ENCODE measurements at regions not wholly inside any gene's neighbourhood (a gene's known extent, or its start where the extent isn't known, plus 50 kb on each side); places are given as distances from the start of the nearest gene placed in this dataset.

DNA sequence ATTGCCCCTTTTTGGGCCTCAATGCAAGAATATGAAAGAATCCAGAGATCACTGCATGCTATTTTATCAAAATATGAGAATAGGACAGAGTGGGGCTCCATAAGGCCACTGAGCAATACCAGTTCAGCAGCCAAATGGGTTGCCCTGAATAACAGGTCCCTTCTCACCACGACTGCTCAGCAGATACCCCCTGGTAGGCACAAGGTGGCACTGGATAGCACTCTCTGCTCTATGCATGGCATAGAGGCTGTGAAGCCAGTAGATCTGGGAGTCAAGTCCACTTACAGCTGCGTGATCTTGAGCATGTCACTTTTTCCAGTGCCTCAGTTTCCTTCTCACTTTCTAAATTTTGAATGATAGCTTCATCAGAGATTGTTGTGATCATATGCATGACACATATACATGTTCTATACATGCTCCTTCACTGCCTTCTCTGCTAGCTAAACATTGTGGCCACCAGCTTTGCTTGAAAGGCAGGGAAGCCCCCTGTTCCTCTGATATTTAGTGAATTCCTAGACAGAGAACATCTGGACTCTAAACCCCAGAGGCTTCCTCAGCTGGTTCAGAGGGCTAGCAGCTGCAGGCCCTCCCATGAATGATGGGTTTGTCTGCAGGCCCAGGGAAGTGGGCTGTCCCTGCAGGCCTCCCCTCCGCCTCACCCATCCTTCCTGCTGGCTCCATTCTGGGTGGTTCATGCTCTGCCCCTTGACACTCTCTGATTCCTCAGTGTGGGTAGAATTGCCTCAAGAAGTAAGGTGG, 84.9 kb upstream of the ASIC2 start:
- peaks cover 13% of the 10 kb centered on the region for H3K4me1 ChIP-seq (ENCODE audit: low read depth)
- ATAC-seq: no peak
- H3K36me3 ChIP-seq (ENCODE audit: low read depth): no peaks in the 10 kb centered on the region
- H3K4me3 ChIP-seq: no peak overlapping the region
- intact Hi-C loops (cut with DNase I, micrococcal nuclease): no loop called here
- H3K9me3 ChIP-seq: no peaks in the 10 kb centered on the region
- DNase-seq: no peak
- TF ChIP-seq, protein P1, sequence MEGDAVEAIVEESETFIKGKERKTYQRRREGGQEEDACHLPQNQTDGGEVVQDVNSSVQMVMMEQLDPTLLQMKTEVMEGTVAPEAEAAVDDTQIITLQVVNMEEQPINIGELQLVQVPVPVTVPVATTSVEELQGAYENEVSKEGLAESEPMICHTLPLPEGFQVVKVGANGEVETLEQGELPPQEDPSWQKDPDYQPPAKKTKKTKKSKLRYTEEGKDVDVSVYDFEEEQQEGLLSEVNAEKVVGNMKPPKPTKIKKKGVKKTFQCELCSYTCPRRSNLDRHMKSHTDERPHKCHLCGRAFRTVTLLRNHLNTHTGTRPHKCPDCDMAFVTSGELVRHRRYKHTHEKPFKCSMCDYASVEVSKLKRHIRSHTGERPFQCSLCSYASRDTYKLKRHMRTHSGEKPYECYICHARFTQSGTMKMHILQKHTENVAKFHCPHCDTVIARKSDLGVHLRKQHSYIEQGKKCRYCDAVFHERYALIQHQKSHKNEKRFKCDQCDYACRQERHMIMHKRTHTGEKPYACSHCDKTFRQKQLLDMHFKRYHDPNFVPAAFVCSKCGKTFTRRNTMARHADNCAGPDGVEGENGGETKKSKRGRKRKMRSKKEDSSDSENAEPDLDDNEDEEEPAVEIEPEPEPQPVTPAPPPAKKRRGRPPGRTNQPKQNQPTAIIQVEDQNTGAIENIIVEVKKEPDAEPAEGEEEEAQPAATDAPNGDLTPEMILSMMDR (IDR thresholded peaks at IDR 0.05): no peak

DNA sequence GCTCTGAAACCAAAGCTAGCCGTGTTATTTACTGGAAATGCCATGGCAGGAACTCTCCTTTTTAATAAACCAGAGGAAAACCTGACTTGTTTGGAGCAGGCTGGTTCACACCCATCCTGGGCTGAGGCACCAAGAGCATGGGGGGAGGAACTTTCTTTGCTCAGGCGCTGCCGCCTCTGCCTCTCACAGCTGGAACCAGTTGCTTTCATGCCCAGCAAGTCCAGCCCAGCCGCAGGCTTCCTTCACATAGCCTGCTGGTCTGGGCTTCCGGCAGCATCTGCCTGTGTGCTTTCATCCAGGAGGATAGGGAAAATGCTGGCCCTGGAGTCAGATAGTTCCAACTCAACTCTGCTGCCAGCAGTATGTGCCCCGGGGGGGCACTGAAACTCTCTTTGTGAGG, 88.1 kb upstream of the ASIC2 start:
- no peak for DNase-seq

DNA sequence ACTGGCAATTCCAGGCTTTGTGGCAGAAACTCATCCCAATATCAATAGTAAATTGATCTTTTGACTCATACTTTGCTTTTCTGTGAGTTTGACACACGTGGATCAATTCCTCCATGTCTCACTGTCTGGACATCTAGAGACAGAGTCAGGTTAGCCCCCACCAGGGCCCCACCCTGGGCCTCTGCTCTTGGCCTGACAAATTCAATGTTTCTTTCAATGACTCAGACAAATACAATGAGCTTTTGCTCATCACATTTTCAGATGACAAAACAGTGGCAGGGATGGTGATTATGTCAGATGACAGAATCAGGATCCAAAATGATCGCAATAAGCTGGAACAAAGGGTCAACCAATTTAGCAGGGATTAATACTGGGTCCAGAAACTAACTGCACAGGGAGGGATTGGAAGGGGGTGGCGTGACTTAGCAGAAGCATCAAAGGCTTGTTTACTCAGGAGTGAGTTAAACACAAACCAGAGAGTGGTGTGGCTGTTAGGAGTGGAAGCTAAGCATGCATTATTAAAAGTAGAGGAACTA, 90.5 kb upstream of the ASIC2 start:
- Histone ChIP-seq H3K36me3 (ENCODE audit: low read depth) (no peaks in the 10 kb centered on the region), H3K4me3 (no peak overlapping the region), H3K4me1 (ENCODE audit: low read depth) (no peaks in the 10 kb centered on the region), H3K9me3 (no peaks in the 10 kb centered on the region)
- DNase-seq (no peak), ATAC-seq (no peak)
- intact Hi-C loops (cut with DNase I, micrococcal nuclease): no loop called here
- TF ChIP-seq, protein P1 (IDR thresholded peaks at IDR 0.05): no peak

More for the DNA sequence above, 88.1 kb upstream of the ASIC2 start:
- intact Hi-C loops (cut with DNase I, micrococcal nuclease): no loop called here
- no peaks in the 10 kb centered on the region for H3K36me3 ChIP-seq (ENCODE audit: low read depth)
- H3K4me1 ChIP-seq (ENCODE audit: low read depth): peaks cover 2% of the 10 kb centered on the region
- TF ChIP-seq, protein P1 (IDR thresholded peaks at IDR 0.05): no peak
- ATAC-seq: no peak
- no peak overlapping the region for H3K4me3 ChIP-seq
- H3K9me3 ChIP-seq: no peaks in the 10 kb centered on the region

DNA sequence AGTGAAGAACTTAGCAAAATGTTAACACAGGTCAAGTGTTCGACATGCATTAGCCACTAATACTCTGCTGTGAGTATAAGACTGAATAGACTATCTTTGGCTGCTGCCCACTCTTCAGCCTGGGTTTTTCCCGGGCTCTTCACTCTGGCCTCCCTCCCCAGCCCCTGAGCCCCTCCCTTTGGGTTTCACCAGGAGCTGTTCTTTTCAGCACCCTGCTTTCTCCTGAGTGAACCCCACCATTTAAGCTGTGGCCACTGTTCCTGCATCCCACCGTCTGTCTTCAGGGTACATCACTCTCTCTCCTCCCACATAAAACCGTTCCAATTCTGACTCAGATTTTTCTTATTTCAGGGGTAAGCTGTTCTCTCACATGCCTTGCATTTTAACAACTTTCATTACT, 92.0 kb upstream of the ASIC2 start:
- no peak for ATAC-seq
- DNase-seq: no peak
- H3K4me1 ChIP-seq (ENCODE audit: low read depth): no peaks in the 10 kb centered on the region
- intact Hi-C loops (cut with DNase I, micrococcal nuclease): no loop called here
- TF ChIP-seq, protein P1 (IDR thresholded peaks at IDR 0.05): no peak
- H3K36me3 ChIP-seq (ENCODE audit: low read depth): no peaks in the 10 kb centered on the region
- H3K4me3 ChIP-seq: no peak overlapping the region
- no peaks in the 10 kb centered on the region for H3K9me3 ChIP-seq

DNA sequence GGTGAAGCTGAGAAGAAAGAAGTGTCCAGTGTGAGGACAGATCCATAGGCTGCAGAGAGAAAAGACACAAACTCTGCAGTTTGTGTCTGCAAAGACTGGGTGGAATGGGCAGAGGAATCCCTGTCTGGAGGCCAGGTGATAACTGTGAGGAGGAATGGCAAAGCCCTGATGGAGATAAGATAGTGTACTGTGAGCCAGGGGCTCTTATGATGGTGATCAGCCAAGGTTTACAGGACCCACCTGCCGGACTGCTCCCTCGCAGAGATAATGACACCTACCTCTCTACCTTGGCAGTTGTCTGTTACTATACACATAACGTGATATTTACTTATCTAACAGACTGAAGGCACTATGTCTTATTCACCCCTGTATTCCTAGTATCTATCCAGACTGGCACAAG, 92.6 kb upstream of the ASIC2 start:
- ATAC-seq (no peak), DNase-seq (no peak)
- TF ChIP-seq, protein P1 (IDR thresholded peaks at IDR 0.05): no peak
- Histone ChIP-seq H3K9me3 (no peaks in the 10 kb centered on the region), H3K36me3 (ENCODE audit: low read depth) (no peaks in the 10 kb centered on the region), H3K4me3 (no peak overlapping the region), H3K4me1 (ENCODE audit: low read depth) (no peaks in the 10 kb centered on the region)
- intact Hi-C loops (cut with DNase I, micrococcal nuclease): no loop called here
